ENCODE measurements at regions not wholly inside any gene's neighbourhood (a gene's known extent, or its start where the extent isn't known, plus 50 kb on each side); places are given as distances from the start of the nearest gene placed in this dataset.
"Not testable (repeated sequence)": the region's sequence is repeated elsewhere in the genome, so short reads cannot be mapped to it uniquely, and the experiment has no call there.

- DNase-seq = no peak
Observed at GRCh38 chr20:12847872-12848271, 160.9 kb upstream of the SPTLC3 start.

GRCh38 chr20:12849225-12849910 lies 159.4 kb upstream of the SPTLC3 start:
- no peak for DNase-seq

- not testable (repeated sequence) for DNase-seq
Observed at GRCh38 chr20:12857643-12858042, 151.1 kb upstream of the SPTLC3 start.

- DNase-seq = no peak
Observed at GRCh38 chr20:12860619-12861247, 148.0 kb upstream of the SPTLC3 start.

- no peak for DNase-seq
Observed at GRCh38 chr20:12869669-12870068, 139.1 kb upstream of the SPTLC3 start.

- DNase-seq = no peak
Observed at GRCh38 chr20:12870588-12870987, 138.2 kb upstream of the SPTLC3 start.

- DNase-seq = no peak
Observed at GRCh38 chr20:12874933-12875332, 133.8 kb upstream of the SPTLC3 start.

GRCh38 chr20:12875510-12875909 lies 133.3 kb upstream of the SPTLC3 start:
- DNase-seq = no peak

GRCh38 chr20:12882832-12883506 lies 125.8 kb upstream of the SPTLC3 start:
- DNase-seq = no peak

- no peak for DNase-seq
Observed at GRCh38 chr20:12883507-12883885, 125.3 kb upstream of the SPTLC3 start.

- no peak for DNase-seq
Observed at GRCh38 chr20:12886618-12887363, 122.0 kb upstream of the SPTLC3 start.

GRCh38 chr20:12891643-12892042 lies 117.1 kb upstream of the SPTLC3 start:
- DNase-seq = no peak

GRCh38 chr20:12893019-12893418 lies 115.8 kb upstream of the SPTLC3 start:
- no peak for DNase-seq

GRCh38 chr20:12893653-12894052 lies 115.1 kb upstream of the SPTLC3 start:
- DNase-seq = no peak

- DNase-seq = no peak
Observed at GRCh38 chr20:12894089-12894488, 114.7 kb upstream of the SPTLC3 start.

GRCh38 chr20:12896180-12896579 lies 112.6 kb upstream of the SPTLC3 start:
- no peak for DNase-seq

GRCh38 chr20:12902992-12903391 lies 105.8 kb upstream of the SPTLC3 start:
- DNase-seq = no peak

GRCh38 chr20:12906361-12906760 lies 102.4 kb upstream of the SPTLC3 start:
- no peak for DNase-seq

GRCh38 chr20:12911372-12911771 lies 97.4 kb upstream of the SPTLC3 start:
- no peak for DNase-seq

- no peak for DNase-seq
Observed at GRCh38 chr20:12913781-12914443, 94.9 kb upstream of the SPTLC3 start.

GRCh38 chr20:12914804-12915203 lies 94.0 kb upstream of the SPTLC3 start:
- no peak for DNase-seq

- DNase-seq = no peak
Observed at GRCh38 chr20:12916699-12917098, 92.1 kb upstream of the SPTLC3 start.

- DNase-seq = no peak
Observed at GRCh38 chr20:12924126-12924525, 84.6 kb upstream of the SPTLC3 start.

All from GF-D8 (cell line).